GM12873 (cell line): ENCODE measurements at regions not wholly inside any gene's neighbourhood (a gene's known extent, or its start where the extent isn't known, plus 50 kb on each side); places are given as distances from the start of the nearest gene placed in this dataset.

Experiments
- CTCF ChIP-seq: IDR thresholded peaks from 2 replicates; pipeline ENCODE4 v1.5.1; 2012; ENCODE audit warnings: low read depth, mild to moderate bottlenecking, moderate library complexity, low read length, control low read depth; ENCODE audit not compliant: insufficient read depth; ENCODE audit errors: missing control alignments

- TF ChIP-seq CTCF, result no peak
Observed at GRCh38 chr15:85993116-85993515, 86.6 kb upstream of the AGBL1 start.

- TF ChIP-seq CTCF, result no peak
Observed at GRCh38 chr15:85997618-85998017, 82.1 kb upstream of the AGBL1 start.

- no peak for TF ChIP-seq CTCF
Observed at GRCh38 chr15:85999658-86000057, 80.0 kb upstream of the AGBL1 start.

- no peak for TF ChIP-seq CTCF
Observed at GRCh38 chr15:86001200-86001599, 78.5 kb upstream of the AGBL1 start.

- no peak for TF ChIP-seq CTCF
Observed at GRCh38 chr15:86002444-86002843, 77.2 kb upstream of the AGBL1 start.

GRCh38 chr15:86004061-86004460, 75.6 kb upstream of the AGBL1 start:
- TF ChIP-seq CTCF, result no peak

- TF ChIP-seq CTCF, result no peak
Observed at GRCh38 chr15:86006546-86006945, 73.1 kb upstream of the AGBL1 start.
